ENCODE measurements at regions not wholly inside any gene's neighbourhood (a gene's known extent, or its start where the extent isn't known, plus 50 kb on each side); places are given as distances from the start of the nearest gene placed in this dataset.

GRCh38 chr1:228666686-228667623 lies 68.3 kb upstream of the RHOU start:
- DNase-seq (no peak), ATAC-seq (ENCODE audit: low read depth) (no peak)
- H3K18ac ChIP-seq (ENCODE audit: low read depth, low read length): no peak overlapping the region
- H3K9ac ChIP-seq (ENCODE audit: low read depth, low read length): no peak overlapping the region
- H3K4me3 ChIP-seq (ENCODE audit: insufficient read depth, low read depth, low read length): no peak overlapping the region
- no CpG with 5 or more reads among the region's 6 CpGs for WGBS, 2 experiments (ENCODE audit: extremely low coverage in 2 of 2, insufficient read length in 1 of 2)
- H2AK5ac ChIP-seq (ENCODE audit: low read depth, low read length): no peak overlapping the region
- H3K56ac ChIP-seq (ENCODE audit: extremely low read depth, insufficient read depth, low read length): no peak overlapping the region
- H3K79me1 ChIP-seq (ENCODE audit: low read depth in 1 of 2, low read length in 2 of 2): no peaks in the 10 kb centered on the region
- H4K91ac ChIP-seq (ENCODE audit: insufficient read depth, low read depth, low read length): no peak overlapping the region
- H3K27ac ChIP-seq (ENCODE audit: insufficient read depth, low read length): no peak overlapping the region
- H3K4me1 ChIP-seq (ENCODE audit: control insufficient read depth, insufficient read depth, low read length): no peaks in the 10 kb centered on the region
- in situ Hi-C loops (cut with MboI; ENCODE audit: low sequenced_read_pairs): no loop called here
- intact Hi-C loops (cut with micrococcal nuclease): no loop called here
- no peak overlapping the region for H2BK15ac ChIP-seq (ENCODE audit: low read depth, low read length)
- no peak overlapping the region for H3K23ac ChIP-seq (ENCODE audit: low read depth, low read length)
- POLR2A ChIA-PET (ENCODE audit: unreplicated experiment): no interaction called here
- H2BK5ac ChIP-seq (ENCODE audit: low read depth, low read length, poor library complexity, severe bottlenecking): no peak overlapping the region
- no peak overlapping the region for H2AK9ac ChIP-seq (replicated peaks; ENCODE audit: low read depth, low read length, poor library complexity)
- no peak overlapping the region for H2AFZ ChIP-seq (replicated peaks; ENCODE audit: low read length, poor library complexity)
- TF ChIP-seq BHLHE40 (IDR thresholded peaks at IDR 0.05; ENCODE audit: low read depth, low read length): no peak
- no peak for TF ChIP-seq CHD1 (IDR thresholded peaks at IDR 0.05; ENCODE audit: low read depth, low read length)
- no peak for TF ChIP-seq POLR2A (IDR thresholded peaks at IDR 0.05; ENCODE audit: low read depth, low read length)
- no peak for TF ChIP-seq RAD21 (IDR thresholded peaks at IDR 0.05; ENCODE audit: low read length)
- TF ChIP-seq MAFK (IDR thresholded peaks at IDR 0.05; ENCODE audit: low read depth, low read length): no peak
- H3K4ac ChIP-seq (ENCODE audit: low read depth, low read length): no peak overlapping the region
- H2BK20ac ChIP-seq (ENCODE audit: low read depth, low read length): no peak overlapping the region
- no peaks in the 10 kb centered on the region for H3K9me3 ChIP-seq (ENCODE audit: control insufficient read depth, insufficient read depth, low read length)
- BruUV-seq (replicated peaks): no TSS peak
- H3K27me3 ChIP-seq (ENCODE audit: control insufficient read depth, insufficient read depth, low read length): peaks cover 9% of the 10 kb centered on the region
- CTCF ChIA-PET: interaction anchor here (0.6 to 1.0 kb wide), 2 partner anchors 560 to 1998 kb away, joined by 3 to 7 read pairs; no protein-coding TSS in a partner anchor
- dilution Hi-C loops (cut with HindIII; ENCODE audit: low sequenced_read_pairs, unreplicated experiment): no loop called here
- H4K5ac ChIP-seq (ENCODE audit: low read depth, low read length): no peak overlapping the region
- H3K9me1 ChIP-seq (ENCODE audit: insufficient read depth, low read length): no peaks in the 10 kb centered on the region
- H4K8ac ChIP-seq (ENCODE audit: low read depth in 2 of 2, low read length in 2 of 2): no peak overlapping the region
- H3K36me3 ChIP-seq (ENCODE audit: control insufficient read depth, insufficient read depth, low read length): no peaks in the 10 kb centered on the region
- no peak overlapping the region for H2BK120ac ChIP-seq (ENCODE audit: low read depth, low read length)
- H3K14ac ChIP-seq (replicated peaks; ENCODE audit: low read depth, low read length): no peak overlapping the region
- no peaks in the 10 kb centered on the region for H4K20me1 ChIP-seq (ENCODE audit: insufficient read depth, low read length)
- no peak overlapping the region for H3K4me2 ChIP-seq (ENCODE audit: low read depth, low read length)
